Body of pancreas (tissue), 4 donors: ENCODE measurements at regions not wholly inside any gene's neighbourhood (a gene's known extent, or its start where the extent isn't known, plus 50 kb on each side); places are given as distances from the start of the nearest gene placed in this dataset.

Experiments used
- CTCF ChIP-seq, 7 experiments: fragments of 450-650 bp in 4 of 7; fragments of 200-600 bp in 3 of 7; sonication (generic) in 3 of 7; IDR thresholded peaks; one replicate each; pipeline ENCODE4 v1.5.1; 2016 to 2019; ENCODE audit warnings: antibody characterized with exemption in 7 of 7
- POLR2A ChIP-seq, 3 donors: fragments of 450-650 bp; IDR thresholded peaks; one replicate each; pipeline ENCODE4 v1.6.1; 2016; ENCODE audit warnings: antibody characterized with exemption in 3 of 3, mild to moderate bottlenecking in 2 of 3

- TF ChIP-seq CTCF (IDR thresholded peaks at IDR 0.05) (no peak), POLR2A (IDR thresholded peaks at IDR 0.05) (no peak)
Observed at GRCh38 chr17:33858682-33859081, 396.4 kb upstream of the CCL2 start.
